Fibroblast of lung (primary cell): ENCODE measurements at regions not wholly inside any gene's neighbourhood (a gene's known extent, or its start where the extent isn't known, plus 50 kb on each side); places are given as distances from the start of the nearest gene placed in this dataset.
"Not testable (repeated sequence)": the region's sequence is repeated elsewhere in the genome, so short reads cannot be mapped to it uniquely, and the experiment has no call there.

Experiments
- DNase-seq, 2 donors: peaks; one replicate each; pipeline versions ENCODE4 v3.0.0 to v3.0.0-alpha.2; 2010; ENCODE audit warnings: low read depth in 2 of 2
- H2AFZ ChIP-seq: 2 replicates; pipeline ENCODE4 v1.5.1; 2012; ENCODE audit warnings: low read length, control low read depth, inconsistent platforms
- H3K27ac ChIP-seq: 2 replicates; pipeline ENCODE4 v1.5.1; 2011; ENCODE audit warnings: low read length, control low read depth; ENCODE audit not compliant: insufficient read depth
- H3K27me3 ChIP-seq: 2 replicates; pipeline ENCODE4 v1.5.1; 2011; ENCODE audit warnings: mild to moderate bottlenecking, low read length; ENCODE audit not compliant: control insufficient read depth, insufficient read depth
- H3K36me3 ChIP-seq: 2 replicates; pipeline ENCODE4 v1.5.1; 2011; ENCODE audit warnings: low read length; ENCODE audit not compliant: control insufficient read depth, insufficient read depth
- H3K4me1 ChIP-seq: 2 replicates; pipeline ENCODE4 v1.5.1; 2011; ENCODE audit warnings: low read length; ENCODE audit not compliant: control insufficient read depth, insufficient read depth; ENCODE audit errors: extremely low read depth
- H3K4me2 ChIP-seq: 2 replicates; pipeline ENCODE4 v1.5.1; 2011; ENCODE audit warnings: low read length, control low read depth; ENCODE audit not compliant: insufficient read depth; ENCODE audit errors: extremely low read depth
- H3K4me3 ChIP-seq, 4 experiments: fragments of 200-600 bp in 1 of 4; sonication (generic) in 1 of 4; replicated peaks in 1 of 4; 2 replicates each; pipeline ENCODE4 v1.5.1; 2011 to 2016; ENCODE audit warnings: low read length in 4 of 4, low read depth in 3 of 4, mild to moderate bottlenecking in 3 of 4, control low read depth in 2 of 4, inconsistent platforms in 1 of 4, mixed read lengths in 1 of 4; ENCODE audit not compliant: insufficient read depth in 1 of 4; ENCODE audit errors: control extremely low read depth in 1 of 4
- H3K79me2 ChIP-seq: 2 replicates; pipeline ENCODE4 v1.5.1; 2012; ENCODE audit warnings: mild to moderate bottlenecking, low read length, inconsistent platforms; ENCODE audit not compliant: control insufficient read depth, insufficient read depth
- H3K9ac ChIP-seq: 2 replicates; pipeline ENCODE4 v1.5.1; 2011; ENCODE audit warnings: mild to moderate bottlenecking, low read length, control low read depth; ENCODE audit not compliant: insufficient read depth
- H3K9me3 ChIP-seq: 2 replicates; pipeline ENCODE4 v1.5.1; 2012; ENCODE audit warnings: low read depth, low read length; ENCODE audit not compliant: control insufficient read depth, insufficient read depth
- H4K20me1 ChIP-seq: 2 replicates; pipeline ENCODE4 v1.5.1; 2011; ENCODE audit warnings: low read length; ENCODE audit not compliant: control insufficient read depth, insufficient read depth; ENCODE audit errors: extremely low read depth
- EZH2 ChIP-seq: IDR thresholded peaks from 2 replicates; pipeline ENCODE4 v1.5.1; 2012; ENCODE audit warnings: low read length, control low read depth, mild to moderate bottlenecking; ENCODE audit errors: missing control alignments
- TF ChIP-seq, protein P1 (sequence below), 2 donors: IDR thresholded peaks in 1 of 2; conservative IDR thresholded peaks in 1 of 2; 1 replicate in 1 of 2; 2 replicates in 1 of 2; pipeline ENCODE4 v1.5.1; 2011 to 2012; ENCODE audit warnings: low read length in 2 of 2, control low read depth in 1 of 2, inconsistent platforms in 1 of 2, low read depth in 1 of 2, mild to moderate bottlenecking in 1 of 2

DNA sequence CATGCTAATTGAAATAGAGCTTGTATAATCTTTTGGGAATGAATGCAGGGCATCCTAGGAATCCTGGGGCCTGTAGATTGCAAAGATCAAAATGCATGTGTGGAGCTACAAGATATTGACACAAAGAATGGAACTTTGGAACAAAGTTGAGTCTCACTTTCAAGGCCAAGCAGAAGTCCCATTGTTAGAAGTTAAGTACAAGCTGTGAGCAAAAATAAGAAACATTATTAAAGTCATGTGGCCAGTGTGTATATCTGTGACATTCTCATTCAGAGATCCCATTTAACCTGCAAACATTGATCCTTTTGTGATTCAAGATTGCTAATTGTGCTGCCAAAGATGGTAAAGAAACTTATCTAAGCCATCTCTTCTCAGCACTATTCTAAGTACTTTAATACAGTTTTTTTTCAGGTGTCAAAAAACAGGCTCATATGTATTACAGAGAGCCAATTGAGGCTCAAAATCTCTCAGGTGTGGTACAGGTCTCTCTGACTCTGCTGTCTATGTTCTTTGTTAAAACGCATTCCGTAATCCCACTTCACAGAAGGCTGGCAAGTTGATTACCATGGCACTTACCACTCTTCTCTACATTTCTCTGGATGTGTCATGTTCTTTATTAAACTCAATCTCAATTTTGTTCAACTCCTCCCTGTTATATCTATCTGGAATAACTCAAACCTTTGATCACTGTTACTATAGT, 704.4 kb upstream of the NEGR1 start:
- H3K27ac ChIP-seq: no peak overlapping the region
- DNase-seq: no peak
- no peak for TF ChIP-seq EZH2
- TF ChIP-seq, protein P1, sequence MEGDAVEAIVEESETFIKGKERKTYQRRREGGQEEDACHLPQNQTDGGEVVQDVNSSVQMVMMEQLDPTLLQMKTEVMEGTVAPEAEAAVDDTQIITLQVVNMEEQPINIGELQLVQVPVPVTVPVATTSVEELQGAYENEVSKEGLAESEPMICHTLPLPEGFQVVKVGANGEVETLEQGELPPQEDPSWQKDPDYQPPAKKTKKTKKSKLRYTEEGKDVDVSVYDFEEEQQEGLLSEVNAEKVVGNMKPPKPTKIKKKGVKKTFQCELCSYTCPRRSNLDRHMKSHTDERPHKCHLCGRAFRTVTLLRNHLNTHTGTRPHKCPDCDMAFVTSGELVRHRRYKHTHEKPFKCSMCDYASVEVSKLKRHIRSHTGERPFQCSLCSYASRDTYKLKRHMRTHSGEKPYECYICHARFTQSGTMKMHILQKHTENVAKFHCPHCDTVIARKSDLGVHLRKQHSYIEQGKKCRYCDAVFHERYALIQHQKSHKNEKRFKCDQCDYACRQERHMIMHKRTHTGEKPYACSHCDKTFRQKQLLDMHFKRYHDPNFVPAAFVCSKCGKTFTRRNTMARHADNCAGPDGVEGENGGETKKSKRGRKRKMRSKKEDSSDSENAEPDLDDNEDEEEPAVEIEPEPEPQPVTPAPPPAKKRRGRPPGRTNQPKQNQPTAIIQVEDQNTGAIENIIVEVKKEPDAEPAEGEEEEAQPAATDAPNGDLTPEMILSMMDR (conservative IDR thresholded peaks at IDR 0.05 in 1 of 2, IDR thresholded peaks at IDR 0.05 in 1 of 2; ENCODE audit: low read depth in 1 of 2, low read length in 2 of 2): no peak

DNA sequence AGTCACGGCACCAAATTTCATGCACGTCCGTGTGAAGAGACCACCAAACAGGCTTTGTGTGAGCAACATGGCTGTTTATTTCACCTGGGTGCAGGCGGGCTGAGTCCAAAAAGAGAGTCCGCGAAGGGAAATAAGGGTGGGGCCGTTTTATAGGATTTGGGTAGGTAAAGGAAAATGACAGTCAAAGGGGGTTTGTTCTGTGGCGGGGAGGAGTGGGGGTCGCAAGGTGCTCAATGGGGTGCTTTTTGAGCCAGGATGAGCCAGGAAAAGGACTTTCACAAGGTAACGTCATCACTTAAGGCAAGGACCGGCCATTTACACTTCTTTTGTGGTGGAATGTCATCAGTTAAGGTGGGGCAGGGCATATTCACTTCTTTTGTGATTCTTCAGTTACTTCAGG, 702.7 kb upstream of the NEGR1 start:
- not testable (repeated sequence) for H3K36me3 ChIP-seq, H3K9ac ChIP-seq, H3K4me3 ChIP-seq, DNase-seq, H3K4me2 ChIP-seq, H2AFZ ChIP-seq, H4K20me1 ChIP-seq, H3K27me3 ChIP-seq, H3K4me1 ChIP-seq, H3K27ac ChIP-seq, H3K9me3 ChIP-seq, H3K79me2 ChIP-seq

More for the DNA sequence above, 704.4 kb upstream of the NEGR1 start:
- H3K4me3 ChIP-seq: no peak overlapping the region
- no peaks in the 10 kb centered on the region for H3K27me3 ChIP-seq
- H4K20me1 ChIP-seq: no peaks in the 10 kb centered on the region
- H3K4me2 ChIP-seq: no peak overlapping the region
- no peak overlapping the region for H3K9ac ChIP-seq
- H3K4me1 ChIP-seq: no peaks in the 10 kb centered on the region
- H3K36me3 ChIP-seq: no peaks in the 10 kb centered on the region
- H3K9me3 ChIP-seq: no peaks in the 10 kb centered on the region
- no peak overlapping the region for H2AFZ ChIP-seq
- no peaks in the 10 kb centered on the region for H3K79me2 ChIP-seq

DNA sequence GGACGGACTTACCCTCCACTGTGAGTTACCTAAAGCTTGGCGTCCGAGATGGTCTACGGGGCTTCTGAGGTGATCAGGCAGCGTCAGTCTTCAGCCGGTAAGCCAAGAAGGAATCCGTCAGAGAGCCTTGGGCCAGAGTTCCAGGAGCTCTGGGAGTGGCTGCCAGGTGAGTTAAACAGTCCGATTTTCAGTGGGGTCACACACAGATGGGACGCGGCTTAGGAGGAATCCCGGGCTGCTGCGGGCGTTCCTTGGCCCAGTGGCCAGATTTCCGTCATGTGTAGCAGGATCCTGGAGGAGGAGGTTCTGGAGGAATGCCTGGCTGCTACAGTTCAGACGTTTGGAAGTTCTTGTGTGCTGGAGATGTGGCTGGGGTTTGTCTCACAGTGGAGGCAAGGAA, 700.7 kb upstream of the NEGR1 start:
- not testable (repeated sequence) for H3K27ac ChIP-seq, H3K79me2 ChIP-seq, H3K4me3 ChIP-seq, H3K9ac ChIP-seq, H3K4me1 ChIP-seq, H2AFZ ChIP-seq, H3K27me3 ChIP-seq, DNase-seq, H3K36me3 ChIP-seq, H4K20me1 ChIP-seq, H3K9me3 ChIP-seq, H3K4me2 ChIP-seq

DNA sequence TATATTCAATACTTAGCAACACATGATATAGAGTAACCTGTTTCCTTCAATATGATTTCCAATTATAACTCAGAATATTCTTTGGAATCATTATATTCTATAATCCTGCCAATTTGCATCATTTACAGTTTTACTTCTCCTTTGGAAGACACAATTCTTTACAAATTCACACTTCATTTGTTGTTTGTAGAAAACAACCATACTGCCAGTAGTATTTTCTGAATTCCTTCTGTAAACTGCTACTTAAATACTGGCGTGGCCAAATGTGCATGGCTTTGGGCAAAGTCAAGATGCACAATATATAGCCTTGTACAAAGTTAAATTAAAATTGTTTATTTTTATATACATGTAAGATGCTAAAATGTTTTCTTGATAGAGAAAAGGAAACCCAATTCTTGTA, 687.1 kb upstream of the NEGR1 start:
- TF ChIP-seq, protein P1 (conservative IDR thresholded peaks at IDR 0.05 in 1 of 2, IDR thresholded peaks at IDR 0.05 in 1 of 2; ENCODE audit: low read depth in 1 of 2, low read length in 2 of 2): no peak
- no peak for TF ChIP-seq EZH2
- Histone ChIP-seq H3K27me3 (no peaks in the 10 kb centered on the region), H3K36me3 (no peaks in the 10 kb centered on the region), H3K27ac (no peak overlapping the region), H3K9ac (no peak overlapping the region), H3K9me3 (no peaks in the 10 kb centered on the region), H4K20me1 (no peaks in the 10 kb centered on the region), H2AFZ (no peak overlapping the region), H3K4me1 (no peaks in the 10 kb centered on the region), H3K79me2 (no peaks in the 10 kb centered on the region), H3K4me2 (no peak overlapping the region), H3K4me3 (no peak overlapping the region)
- DNase-seq: no peak
